ENCODE measurements at regions not wholly inside any gene's neighbourhood (a gene's known extent, or its start where the extent isn't known, plus 50 kb on each side); places are given as distances from the start of the nearest gene placed in this dataset.

DNA sequence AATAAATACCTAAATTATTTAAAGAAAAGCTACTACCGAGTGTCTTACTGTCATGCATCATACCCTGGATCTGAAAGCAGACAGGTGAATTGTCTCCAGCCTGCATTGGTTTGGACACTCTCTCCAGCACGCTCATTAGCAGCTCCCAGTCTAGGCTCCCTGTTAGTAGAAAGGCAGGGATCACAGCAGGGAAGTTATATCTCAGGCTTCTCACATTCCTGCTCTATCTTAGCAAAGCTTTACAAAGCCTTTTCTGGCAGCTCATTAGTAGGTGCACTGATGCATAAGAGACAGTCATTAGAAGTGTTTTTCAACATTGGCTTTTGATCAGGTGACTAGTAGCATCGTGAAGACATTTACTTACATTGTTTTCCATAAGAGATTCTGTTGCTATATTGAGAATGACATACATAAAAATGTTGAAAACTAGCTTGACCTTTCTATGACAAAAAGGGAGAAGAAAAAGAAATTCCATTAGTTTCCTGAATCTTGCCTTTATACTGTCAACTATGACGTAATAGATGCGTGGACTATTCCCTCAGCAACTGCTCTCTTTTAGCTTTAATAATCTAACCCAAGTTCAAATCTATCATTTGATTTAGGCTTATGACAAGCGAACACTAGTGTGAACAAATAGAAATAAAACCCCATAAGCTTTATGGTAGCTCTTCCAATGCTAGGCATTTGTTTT, 408.7 kb upstream of the KCNH7 start:
- TF ChIP-seq, protein P1, sequence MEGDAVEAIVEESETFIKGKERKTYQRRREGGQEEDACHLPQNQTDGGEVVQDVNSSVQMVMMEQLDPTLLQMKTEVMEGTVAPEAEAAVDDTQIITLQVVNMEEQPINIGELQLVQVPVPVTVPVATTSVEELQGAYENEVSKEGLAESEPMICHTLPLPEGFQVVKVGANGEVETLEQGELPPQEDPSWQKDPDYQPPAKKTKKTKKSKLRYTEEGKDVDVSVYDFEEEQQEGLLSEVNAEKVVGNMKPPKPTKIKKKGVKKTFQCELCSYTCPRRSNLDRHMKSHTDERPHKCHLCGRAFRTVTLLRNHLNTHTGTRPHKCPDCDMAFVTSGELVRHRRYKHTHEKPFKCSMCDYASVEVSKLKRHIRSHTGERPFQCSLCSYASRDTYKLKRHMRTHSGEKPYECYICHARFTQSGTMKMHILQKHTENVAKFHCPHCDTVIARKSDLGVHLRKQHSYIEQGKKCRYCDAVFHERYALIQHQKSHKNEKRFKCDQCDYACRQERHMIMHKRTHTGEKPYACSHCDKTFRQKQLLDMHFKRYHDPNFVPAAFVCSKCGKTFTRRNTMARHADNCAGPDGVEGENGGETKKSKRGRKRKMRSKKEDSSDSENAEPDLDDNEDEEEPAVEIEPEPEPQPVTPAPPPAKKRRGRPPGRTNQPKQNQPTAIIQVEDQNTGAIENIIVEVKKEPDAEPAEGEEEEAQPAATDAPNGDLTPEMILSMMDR (IDR thresholded peaks at IDR 0.05), result no peak
- no peak for TF ChIP-seq POLR2A (IDR thresholded peaks at IDR 0.05)
